Amniotic stem cell (primary cell): ENCODE measurements at regions not wholly inside any gene's neighbourhood (a gene's known extent, or its start where the extent isn't known, plus 50 kb on each side); places are given as distances from the start of the nearest gene placed in this dataset.
"Not testable (repeated sequence)": the region's sequence is repeated elsewhere in the genome, so short reads cannot be mapped to it uniquely, and the experiment has no call there.

Experiments
- DNase-seq: peaks from one replicate; lab custom pipeline; 2025; lab: John Stamatoyannopoulos, UW

DNA sequence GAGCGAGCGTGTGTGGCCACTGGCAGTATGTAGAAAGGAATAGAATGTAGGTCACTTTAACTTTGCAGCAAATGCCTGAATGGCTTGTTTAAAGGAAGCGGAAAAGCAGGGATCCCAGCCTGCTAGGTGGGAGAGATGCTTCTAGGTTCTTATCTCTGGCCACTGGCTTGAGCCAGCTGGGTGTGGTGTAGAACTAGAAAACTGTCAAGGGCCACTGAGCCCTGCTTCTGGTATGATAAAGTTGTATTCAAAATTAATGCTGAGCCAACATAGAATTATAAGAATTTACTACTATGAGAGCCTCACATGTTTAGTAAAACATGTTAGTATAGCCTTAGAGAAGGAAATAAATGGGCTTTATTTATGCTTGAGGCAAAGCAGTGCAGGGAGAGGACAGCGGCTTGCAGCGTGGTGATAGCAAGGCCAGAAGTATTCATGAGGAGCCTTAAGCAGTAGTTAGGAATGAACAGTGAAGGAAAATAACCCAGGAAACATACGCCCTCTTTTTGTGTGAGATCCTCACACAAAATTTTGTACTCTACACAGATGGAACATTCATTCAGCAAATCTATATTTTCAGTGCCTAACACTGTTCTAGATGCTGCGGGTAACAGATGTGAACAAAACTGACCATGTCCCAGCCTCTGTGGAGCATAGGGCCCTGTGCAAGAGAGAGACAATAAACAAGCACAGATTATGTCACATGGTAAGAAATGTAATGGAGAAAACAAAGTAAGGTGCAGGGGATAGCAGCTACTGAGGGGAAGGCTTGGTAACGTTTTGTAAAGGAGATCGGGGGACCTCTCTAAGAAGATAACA is 863.2 kb downstream of the DIAPH3 start:
- DNase-seq, result no peak

DNA sequence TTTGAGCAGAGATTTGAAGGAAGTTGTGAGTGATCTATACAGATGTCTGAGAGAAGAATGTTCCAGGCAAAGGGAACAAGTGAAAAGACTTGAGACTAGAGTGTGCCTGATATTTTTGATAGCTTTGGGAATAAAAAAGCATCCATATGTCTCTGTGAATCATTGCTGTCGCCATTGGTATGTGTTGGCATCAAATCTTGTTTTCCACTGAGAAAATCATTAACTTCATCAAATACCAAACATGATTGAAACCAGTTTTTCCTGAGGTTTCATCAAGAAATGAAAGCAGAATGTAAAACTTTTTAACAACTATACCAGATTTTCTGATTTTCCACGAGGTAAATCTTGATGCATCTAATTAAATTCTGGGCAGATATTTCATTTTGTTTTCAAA is 862.6 kb downstream of the DIAPH3 start:
- DNase-seq, result no peak

DNA sequence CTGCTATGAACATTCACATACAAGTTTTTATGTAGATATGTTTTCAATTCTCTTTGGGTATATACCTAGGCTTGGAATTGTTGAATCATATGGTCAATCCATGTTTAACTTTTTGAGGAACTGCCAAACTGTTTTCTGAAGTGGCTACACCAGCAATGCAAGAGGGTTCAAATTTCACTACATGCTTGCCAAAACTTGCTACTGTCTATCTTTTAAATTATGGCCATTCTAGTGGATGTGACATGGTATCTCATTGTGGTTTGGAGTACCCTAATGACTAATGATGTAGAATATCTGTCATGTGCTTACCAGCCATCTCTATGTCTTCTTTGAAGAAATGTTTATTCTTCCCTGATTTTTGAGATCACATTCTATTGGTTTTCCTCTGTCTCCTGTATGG is 860.3 kb downstream of the DIAPH3 start:
- no peak for DNase-seq

DNA sequence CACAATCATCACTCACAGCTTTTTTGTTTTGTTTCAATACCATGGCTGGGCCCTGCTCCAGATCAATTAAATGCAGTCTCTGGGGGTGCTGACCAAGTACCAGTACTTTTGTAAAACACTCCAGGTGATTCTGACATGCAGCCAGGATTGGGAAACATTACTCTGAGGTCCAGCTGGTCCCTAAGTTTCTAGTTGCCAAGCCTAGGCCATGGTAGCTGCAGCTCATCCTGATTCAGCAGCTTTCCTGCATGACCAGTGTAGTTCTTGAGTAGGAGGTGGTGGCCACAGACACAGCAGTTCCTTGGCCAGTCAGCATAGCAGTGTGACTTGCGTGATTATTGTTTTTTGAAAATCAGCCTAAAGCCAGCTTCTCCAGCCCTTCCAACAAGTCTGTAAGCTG is 859.1 kb downstream of the DIAPH3 start:
- DNase-seq, result no peak

DNA sequence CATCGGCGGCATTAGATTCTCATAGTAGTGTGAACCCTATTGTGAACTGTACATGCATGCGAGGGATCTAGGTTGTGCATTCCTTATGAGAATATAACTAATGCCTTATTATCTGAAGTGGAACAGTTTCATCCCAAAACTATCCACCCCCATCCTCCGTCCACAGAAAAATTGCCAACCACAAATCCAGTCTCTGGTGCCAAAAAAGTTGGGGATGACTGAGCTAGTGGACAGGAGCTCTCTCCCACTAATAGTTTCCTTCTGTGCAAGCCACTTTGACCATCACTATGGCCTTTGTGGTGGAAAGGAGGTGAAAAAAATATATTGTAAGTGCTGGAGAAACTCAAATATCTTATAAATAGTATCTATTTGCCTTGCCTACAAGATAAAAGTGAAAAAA is 857.8 kb downstream of the DIAPH3 start:
- DNase-seq, result no peak

DNA sequence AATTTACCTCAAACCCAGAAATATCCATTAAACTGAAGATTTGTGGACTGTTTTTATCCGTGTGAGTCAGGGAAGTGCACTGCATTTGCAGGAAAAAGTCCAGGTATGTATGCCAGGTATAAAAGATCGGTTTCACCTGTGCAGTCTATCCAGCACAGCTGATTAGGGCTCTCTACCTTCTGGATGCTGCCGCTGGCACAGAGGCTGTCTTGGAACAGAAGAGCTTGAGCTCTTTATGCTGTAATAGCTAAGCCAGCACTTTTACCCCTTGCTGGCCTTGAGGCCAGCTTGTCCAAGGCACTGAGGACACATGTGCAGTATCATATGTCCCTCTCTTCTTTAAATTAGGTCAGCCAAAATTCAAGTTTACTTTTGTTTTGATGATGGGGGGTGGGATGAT is 851.0 kb downstream of the DIAPH3 start:
- no peak for DNase-seq

DNA sequence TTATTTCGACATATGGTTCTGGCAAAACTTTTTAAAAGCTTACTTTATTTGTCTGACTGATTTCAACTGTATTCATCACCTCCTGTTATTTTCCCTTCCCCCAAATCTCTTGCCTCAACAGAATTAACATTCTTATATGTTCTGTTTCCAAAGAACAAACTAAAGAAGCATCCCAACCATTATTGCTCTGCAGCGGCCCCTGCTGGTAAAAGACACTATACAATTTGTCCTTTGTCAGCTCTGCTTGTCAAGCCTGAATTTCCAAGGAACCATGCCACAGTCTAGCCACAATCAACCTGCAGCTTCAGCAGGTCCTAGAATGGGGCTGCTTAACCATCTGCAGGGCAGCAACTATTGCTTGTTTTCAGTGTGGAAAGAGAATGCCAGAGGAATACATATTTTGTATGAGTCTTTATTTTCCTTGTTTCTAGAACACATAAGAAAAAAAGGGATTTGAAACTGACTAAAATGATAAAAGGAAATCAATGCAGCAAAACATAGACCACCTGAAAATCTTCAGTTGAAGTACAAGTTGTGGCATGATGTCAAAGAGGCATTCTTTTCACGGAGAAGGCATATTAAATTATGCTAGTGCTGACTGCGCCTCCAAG is 845.3 kb downstream of the DIAPH3 start:
- DNase-seq, result peak; percentile 2

DNA sequence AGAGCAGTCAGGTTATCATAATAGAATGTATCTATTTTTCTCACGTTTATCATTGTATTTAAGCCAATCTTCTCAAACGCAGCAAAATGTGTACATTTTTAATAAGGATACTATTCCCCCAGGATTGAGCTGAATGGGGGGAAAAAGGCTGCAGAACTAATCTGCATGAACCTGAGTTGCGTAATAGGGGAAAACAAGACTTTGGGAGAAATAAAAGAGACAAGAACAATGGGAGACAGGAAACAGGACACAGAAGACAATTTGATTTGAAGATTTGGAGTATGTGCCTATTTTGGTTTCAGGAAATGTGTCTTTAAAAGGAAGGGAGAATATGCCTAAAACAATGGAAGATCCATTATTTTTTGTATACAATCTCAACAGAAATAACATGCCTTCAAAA is 844.5 kb downstream of the DIAPH3 start:
- DNase-seq, result no peak

DNA sequence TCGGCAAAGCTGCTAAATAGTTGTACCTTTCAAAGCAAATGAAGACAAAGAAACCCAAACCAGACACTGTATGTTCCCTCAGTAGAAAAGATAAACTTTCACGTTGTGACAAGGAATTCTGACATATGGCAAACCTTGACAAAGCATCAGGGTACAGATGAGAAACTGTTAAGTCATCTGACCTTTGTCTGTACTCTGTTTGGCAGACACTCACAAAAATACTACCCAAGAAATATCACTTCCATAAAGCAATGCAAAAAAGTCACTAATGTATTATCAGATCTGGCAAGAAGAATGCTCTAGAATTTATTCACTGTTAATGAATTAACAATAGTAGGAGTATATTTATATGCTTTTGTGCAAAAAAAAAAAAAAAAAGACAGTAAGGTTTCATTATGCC is 843.7 kb downstream of the DIAPH3 start:
- DNase-seq, result no peak

DNA sequence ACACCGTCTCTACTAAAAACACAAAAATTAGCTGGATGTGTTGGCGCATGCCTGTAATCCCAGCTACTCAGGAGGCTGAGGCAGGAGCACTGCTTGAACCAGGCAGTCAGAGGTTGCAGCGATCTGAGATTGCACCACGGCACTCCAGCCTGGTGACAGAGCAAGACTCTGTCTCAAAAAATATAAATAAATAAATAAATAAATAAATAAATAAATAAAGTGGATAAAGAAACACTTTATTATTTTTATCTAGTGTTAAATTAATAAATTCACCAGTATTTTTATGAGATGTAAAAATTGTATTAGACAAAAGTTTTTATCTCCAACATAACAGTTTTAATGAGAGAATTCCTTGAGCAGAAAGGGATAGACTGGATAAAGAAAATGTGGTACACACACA is 839.3 kb downstream of the DIAPH3 start:
- not testable (repeated sequence) for DNase-seq

DNA sequence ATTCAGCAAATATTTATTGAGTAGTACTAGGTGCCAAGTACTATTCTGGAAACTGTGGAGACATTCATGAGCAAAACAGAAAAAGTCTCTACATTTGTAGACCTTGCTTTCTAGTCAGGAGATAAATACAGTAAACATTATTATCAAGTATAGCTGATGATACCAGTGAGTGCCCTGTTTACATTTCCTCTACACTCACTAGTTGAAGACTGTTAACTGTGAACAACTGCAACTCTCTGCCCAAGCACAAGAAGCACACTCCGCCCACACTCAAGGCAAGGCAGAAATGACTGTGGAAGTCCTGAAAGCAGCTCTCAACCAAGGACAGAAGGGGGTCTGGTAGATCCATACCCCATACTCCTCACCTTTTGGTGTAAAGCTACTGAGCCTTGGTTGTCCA is 837.0 kb downstream of the DIAPH3 start:
- no peak for DNase-seq

DNA sequence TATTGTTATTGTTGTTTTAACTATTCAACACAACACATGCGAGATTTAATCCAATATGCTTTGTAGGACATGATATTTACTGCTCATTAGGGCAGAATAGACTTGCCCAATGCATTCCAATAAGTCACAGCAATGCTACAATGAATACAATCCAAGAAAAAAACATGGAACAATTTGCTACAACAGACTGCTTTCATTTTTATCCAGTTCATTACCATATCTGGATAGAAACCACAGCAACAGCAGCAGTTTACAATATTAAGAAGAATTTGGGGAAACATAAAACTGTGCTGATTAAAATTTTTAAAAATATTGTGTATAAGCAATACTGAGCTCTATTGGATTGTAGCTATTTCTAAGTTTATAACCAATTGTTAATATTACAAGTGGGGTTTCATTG is 833.0 kb downstream of the DIAPH3 start:
- DNase-seq, result no peak

DNA sequence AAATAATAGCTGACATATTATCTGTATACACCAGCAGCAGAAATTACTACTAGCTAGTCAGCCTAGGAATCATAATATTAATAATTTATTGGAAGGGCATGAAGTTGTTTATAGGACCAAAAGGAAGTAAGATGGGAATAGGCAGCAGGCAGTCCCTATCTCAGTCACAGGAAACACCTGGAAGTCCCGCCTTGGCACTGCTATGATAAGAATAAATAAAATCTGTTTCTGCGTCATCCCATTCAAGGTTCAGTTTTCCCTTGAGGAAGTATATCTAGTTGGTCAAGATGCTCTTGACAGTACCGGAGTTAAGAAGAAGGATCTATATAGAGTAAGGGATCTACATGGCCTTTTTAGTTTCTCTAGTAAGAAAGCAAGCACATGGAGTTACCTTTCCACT is 830.8 kb downstream of the DIAPH3 start:
- DNase-seq, result no peak

DNA sequence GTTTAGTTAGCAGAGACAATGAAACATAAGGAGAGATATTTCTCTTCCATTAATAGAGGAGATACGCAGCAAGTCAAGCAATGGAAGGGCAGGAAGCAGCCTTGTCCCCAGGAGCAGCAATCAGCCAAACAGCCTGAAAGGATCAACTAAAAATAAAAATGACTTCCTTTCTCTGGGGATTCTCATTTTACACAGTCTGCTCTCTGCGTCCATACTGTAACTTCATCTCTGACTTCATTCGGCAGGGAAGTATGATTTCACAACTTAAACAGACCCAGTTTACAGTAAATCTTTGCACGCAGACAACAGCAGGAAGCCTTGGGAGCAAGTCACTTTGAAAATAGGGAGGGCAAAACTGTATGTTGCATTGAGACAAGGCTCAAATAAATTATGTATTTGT is 826.7 kb downstream of the DIAPH3 start:
- DNase-seq, result no peak

DNA sequence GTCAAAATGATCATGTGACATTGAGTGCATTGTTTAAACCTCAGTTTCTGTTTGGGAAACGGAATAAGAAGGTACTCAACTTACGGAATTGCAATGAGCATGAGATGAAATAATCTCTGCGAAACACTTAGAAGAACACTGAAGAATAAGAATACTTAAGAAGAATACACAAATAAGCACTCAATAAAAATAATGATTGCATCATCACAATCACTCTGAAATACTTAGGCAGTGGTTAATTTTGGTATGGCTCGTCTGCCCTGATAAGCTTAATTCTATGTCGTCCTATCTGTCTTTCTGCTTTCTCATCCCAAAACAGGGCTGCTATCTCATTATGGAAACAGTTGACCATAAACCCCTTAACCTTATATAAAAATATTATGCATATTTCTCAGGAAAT is 823.6 kb downstream of the DIAPH3 start:
- DNase-seq, result no peak

DNA sequence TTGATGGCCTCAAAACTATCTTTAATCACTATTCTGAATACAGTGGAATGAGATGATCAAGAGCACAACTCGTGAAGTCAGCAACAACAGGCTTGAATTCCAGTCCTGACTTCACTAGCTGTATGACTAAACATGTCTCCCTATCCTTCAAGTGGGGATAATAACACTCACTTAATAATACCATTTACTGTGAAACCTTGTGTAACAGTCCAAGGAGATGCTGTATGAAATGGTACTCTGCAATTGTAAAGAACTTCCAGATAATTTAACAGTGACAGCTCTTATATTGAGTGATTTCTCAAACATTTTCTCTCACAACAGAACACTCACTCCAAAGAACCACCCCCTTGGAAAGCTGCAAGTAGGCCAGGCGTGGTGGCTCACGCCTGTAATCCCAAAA is 823.1 kb downstream of the DIAPH3 start:
- no peak for DNase-seq

DNA sequence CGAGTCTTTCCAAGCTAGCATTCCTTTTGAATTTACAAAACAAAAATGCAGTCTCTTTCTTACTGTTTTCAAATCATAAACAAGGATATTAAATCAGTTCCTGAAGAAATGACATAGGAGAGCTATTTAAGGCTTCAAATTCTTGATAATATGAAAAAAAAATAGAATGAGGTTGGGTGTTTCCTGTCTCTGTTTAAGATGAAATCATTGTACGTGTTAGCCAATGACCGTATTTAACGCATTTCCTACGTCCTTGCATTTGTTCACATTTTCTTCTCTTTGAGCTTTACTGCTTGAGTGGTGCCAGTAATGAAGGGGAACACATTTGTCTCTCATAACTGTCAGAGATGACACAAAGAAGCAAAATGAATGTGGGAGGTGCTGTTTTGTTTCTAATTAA is 821.3 kb downstream of the DIAPH3 start:
- no peak for DNase-seq

DNA sequence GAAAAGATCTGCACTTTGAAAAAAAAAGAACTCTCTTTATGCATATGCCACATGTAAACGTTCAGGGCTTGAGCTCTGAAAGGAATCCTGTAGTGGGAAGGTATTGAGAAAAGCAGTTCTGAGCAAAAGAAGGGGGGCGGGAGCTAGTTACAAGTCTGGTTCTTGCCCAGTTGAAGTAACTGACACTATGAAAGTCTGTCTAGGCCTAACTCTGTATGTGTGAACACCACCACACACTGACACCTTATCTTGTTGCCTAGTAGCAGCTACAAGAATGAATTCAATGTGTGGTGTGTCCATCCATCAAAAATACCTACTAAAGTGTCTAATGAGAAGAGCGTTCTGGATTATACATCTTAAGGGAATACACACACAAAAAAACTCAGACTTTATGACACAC is 820.6 kb downstream of the DIAPH3 start:
- no peak for DNase-seq

DNA sequence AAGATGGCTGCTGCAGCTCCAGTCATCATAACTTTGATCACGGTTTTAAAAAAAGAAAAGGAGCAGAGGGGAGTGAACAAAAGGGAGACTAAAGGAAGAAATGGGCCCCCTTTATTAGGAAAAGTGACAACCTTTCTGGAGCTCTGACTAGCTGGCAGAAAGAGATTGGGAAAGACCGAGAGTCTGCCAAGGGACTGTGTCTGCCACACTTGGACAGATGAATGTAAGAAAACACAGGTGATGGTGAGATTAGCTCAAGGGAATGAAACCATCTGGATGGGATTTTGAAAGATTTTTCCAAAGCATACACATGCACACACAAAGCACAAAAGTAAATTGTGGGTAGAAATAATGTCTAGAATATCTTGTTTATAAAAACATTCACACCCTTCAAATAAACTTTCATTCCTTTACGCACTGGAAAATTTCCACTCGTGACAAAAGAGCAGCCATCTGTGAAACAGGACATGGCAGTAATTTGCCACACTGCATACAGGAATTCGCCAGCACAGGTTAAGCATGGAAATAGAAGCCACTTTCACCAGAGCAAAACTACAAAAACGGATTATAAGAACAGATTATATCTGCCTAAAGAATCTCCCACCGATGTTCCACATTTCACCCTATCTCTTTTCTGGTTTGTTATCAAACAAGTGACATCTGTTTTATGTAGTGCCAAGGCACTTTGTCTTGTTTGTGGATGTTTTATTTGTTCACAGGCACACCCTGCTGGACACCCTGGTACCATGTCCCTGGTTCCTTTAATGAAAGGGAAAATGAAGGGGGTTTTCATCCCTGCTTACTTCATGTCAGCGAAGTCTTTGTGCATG is 819.5 kb downstream of the DIAPH3 start:
- no peak for DNase-seq

DNA sequence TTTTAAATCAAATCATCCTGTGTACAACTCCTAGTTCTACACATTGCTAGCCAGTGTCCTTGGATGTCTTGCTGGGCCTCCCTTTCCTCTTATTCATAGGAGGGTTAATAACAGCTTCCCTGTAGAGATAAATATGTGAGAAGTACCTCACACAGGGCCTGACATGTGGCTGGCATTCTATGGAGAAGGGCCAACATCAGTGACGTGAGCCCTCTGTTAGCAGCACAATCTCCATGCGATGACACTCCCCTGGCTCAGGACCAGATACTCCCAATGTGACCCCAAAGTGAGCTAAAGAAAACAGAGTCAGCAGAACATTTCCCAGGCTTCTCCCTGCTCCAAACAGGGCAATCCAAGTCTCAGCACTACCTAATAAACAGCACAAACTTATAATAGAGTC is 818.4 kb downstream of the DIAPH3 start:
- DNase-seq, result no peak

DNA sequence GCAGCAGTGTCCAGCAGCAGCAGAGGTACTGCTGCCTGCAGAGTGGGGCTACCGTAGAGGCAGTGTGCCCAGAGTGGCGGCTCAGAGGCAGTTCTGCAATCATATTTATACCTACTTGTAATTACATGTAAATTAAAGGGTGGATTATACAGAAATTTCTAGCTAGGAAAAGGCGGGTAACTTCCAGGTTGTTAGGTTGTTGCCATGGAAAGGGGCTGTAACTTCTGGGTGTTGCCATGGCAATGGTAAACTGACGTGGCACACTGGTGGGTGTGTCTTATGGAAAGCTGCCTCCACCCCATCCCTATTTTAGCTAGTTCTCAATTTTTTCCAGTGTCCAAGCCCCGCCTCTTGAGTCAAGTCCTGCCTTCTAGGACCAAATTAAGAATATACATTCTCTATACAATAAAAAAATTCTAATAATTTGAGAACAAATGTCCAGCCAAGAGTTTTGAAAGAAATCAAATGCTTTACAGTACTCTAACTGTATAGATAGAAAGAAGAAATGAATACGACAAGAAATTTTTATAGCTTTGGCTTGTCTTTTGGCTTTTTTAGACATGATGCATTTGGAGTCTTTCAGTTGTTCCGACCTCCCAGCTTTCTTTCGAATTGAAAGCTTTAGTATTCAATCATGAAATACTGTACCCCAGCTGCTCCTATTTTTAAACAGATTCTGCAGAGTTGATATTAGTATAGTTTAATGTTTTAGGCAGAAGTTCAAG is 816.6 kb downstream of the DIAPH3 start:
- no peak for DNase-seq

DNA sequence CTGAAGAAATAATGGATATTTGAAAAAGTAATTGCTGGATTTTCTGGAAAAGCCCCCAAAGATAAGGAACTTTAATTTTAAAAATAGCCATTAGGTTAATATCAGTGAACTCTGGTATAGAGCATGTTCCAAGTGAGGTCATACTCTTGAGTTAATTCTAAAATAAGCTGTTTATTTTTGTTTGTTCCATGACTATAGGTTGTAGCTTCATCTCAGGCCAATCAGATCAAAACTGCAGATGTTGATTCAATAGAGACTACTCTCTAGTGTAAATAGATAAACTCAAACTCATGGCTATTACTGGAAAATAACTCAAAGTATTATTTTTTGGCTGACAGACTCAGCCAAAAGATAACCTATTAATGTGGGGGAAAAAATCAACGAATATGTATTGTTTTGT is 815.1 kb downstream of the DIAPH3 start:
- DNase-seq, result no peak
